ENCODE measurements at regions not wholly inside any gene's neighbourhood (a gene's known extent, or its start where the extent isn't known, plus 50 kb on each side); places are given as distances from the start of the nearest gene placed in this dataset.

GRCh38 chr7:121810831-121811672 is 61.9 kb upstream of the PTPRZ1 start:
- POLR2A ChIA-PET, result no interaction called here
- CTCF ChIA-PET, result no interaction called here

GRCh38 chr7:121807078-121807477 is 65.9 kb upstream of the PTPRZ1 start:
- CTCF ChIA-PET, result no interaction called here
- POLR2A ChIA-PET, result no interaction called here

DNA sequence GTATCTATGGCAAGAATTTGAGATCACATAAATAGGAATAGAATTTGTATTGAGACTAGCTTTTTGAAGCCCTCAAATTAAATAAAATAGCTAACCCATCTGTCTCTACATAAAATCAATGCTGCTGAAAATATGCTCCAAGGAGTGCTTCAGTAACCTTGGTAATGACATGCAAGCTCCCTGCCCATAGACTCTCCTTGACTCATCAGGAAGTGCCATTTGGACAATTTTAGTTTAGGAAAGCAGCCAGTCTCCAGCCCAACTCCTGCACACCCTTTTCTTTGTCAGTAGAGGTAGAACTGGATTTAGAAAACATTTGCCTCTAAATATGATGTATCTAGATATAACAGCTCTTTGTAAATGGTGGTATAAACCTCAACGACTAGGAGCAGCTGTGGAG is 69.9 kb upstream of the PTPRZ1 start:
- ChIA-PET CTCF (no interaction called here), POLR2A (no interaction called here)

- CTCF ChIA-PET, result no interaction called here
- POLR2A ChIA-PET, result no interaction called here
Measured at GRCh38 chr7:121800916-121801675, 71.9 kb upstream of the PTPRZ1 start.

- ChIA-PET POLR2A (no interaction called here), CTCF (no interaction called here)
Measured at GRCh38 chr7:121798896-121799295, 74.1 kb upstream of the PTPRZ1 start.

- POLR2A ChIA-PET, result no interaction called here
- CTCF ChIA-PET, result no interaction called here
Measured at GRCh38 chr7:121798453-121798840, 74.5 kb upstream of the PTPRZ1 start.

DNA sequence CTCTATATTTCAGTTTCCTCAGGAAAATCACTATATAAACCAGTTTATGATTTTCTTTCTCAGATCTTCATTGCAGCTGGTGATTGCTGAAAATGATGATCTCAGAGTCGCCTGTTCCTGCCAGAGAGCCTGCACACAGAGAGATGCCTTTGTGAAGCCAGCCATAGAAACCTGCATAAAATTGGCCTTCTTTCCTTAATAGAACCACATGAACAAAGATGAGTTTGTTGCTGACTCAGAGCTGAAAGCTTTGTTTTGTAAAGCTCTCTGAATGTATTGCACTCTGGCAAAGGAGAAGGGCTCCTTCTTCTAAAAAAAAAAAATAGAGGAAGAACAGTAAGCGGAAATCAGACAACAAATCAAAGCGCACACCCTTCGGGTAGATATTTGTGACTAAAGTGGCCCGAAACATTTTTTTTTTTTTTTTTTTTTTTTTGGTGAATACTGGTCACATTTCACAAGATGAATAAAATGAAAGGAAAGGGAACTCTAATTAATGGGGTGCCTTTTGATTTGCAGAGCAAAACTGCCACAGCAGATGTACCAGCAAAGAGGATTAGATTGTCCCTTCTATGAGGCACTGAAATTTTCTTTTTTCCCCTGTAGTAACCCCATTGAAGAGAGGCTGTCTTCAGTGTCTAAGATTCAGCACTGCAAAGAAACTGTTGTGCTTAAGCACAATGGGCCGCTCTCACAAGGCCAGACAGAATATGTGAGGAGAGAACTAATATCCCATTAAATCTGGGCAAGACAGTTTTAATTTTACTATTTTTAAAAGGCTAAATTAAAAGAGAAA is 75.1 kb upstream of the PTPRZ1 start:
- ChIA-PET POLR2A (no interaction called here), CTCF (no interaction called here)

DNA sequence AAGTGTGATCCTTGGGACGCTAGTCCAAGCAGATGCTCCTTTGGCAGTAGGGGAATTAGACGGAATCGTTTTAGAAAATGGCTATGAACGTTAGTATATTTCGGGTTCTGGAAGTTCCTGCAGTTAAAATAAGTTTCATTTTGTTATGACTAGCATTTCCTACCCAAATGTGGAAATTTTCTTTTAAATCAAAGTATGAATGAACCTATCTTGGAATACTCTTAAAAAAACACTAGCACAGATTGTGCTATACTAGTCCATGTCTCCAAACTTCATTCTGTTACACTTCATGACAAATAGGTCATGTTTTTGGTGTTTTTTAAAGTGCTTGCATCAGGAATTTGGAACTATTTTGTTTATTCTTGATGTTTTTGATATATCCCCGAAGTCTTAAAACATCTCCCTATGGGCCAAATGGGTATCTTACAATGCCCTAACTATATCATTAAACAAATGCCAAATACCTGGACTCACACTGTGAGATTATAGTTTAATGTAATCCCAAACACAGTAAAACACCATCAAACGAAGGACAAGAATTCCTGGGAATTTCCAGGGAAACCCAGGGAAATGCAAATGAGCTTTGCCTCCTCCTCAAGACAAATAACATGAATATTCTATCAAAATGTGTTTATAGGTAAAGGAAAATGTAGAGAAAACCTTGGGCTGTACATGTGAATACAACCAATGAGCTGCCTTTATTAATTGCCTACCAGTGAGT is 75.9 kb upstream of the PTPRZ1 start:
- ChIA-PET CTCF (no interaction called here), POLR2A (no interaction called here)

- POLR2A ChIA-PET, result no interaction called here
- CTCF ChIA-PET, result no interaction called here
Measured at GRCh38 chr7:121796381-121796780, 76.6 kb upstream of the PTPRZ1 start.

DNA sequence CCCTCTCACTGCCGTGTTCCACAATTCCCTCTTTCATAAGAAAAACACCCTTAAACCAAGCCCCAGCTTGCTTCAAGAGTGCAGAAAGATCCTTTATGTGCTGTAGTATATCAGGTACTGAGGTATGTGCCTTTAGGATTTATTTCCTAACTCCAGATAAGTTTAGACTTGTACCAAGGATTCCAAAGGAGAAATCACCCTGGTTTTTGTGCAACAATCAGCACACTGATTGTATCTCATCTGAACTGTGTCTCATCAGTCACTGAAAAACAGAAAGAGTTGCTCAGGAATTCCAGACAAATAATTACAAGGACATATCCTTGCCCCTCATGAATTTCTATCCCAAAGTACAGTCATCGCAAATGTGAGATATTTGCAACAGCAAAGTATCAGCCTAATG is 77.2 kb upstream of the PTPRZ1 start:
- POLR2A ChIA-PET, result no interaction called here
- CTCF ChIA-PET, result no interaction called here

DNA sequence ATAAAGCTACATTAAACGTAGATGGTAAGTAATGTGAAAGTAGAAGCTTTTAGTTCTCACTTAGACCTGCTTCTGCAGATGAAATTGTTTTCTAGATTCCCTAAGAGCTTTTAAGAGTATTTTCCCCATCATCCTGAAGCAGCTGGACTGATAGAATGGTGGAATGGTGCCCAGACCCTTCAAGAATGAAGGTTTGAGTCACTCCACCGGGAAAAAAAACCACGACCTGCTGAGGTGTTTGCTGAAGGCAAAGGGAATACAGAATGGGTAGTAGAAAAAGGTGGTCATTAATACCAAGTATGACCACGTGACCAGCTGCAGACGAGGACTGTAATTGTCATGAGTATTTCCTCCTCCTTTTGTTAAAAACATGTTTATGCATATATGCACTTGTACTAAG is 79.2 kb upstream of the PTPRZ1 start:
- ChIA-PET POLR2A (no interaction called here), CTCF (no interaction called here)

DNA sequence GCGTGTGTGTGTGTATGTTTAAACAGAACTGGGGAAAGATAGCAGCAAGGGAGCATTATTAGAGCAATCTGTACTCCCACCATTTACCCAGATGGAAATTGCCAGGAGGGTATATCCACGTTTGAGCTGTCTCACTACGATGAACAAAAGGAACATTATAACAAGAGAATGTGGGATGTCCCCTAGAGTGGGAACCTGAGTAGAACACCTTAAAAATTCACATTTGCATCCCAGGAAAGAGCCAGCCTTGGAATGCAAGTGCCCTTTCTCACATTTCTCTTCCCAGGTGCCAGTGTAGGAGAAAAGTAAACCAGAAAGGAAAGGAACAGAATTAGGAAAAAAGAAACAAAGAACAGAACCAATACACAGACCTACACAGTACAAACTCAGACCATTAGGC is 95.3 kb upstream of the PTPRZ1 start:
- CTCF ChIA-PET, result no interaction called here

DNA sequence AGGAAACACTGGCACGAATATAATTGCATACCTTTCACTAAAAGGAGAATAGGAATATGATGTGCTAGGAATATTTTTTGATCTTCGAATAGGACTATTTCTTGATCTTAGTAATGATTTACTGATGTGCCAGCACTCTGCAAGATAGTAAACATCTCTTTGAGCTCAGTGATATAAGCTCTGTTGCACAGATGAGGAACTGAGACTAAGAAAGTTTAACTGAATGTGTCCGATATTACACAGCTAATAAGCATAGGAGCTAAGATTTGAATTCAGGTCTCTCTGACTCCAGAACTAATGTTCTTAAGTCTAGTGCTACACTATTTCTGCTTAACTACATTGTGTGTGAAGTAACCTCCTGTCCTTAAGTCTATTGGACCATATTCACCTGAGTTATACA is 98.4 kb upstream of the PTPRZ1 start:
- ChIA-PET CTCF (no interaction called here), POLR2A (no interaction called here)

More for the DNA sequence above, 95.3 kb upstream of the PTPRZ1 start:
- POLR2A ChIA-PET, result no interaction called here

DNA sequence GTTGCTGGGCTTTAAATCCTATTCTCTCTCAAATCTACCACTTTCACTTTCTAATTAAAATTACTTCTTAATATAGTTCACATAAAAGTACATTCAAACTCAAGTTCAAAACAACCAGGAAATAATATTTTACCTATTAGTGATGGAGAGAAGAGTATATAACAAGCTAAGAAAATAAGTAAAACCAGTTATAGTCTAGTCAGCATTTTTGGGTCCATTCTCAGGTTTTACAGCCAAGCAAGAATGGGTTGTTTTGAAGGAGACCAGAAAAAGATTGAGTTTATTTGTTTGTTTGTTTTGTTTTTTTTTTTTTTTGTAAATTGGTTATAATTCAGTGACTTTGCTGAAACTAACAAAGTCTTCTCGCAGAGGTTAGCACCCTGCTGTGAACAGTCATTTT is 106.3 kb upstream of the PTPRZ1 start:
- ChIA-PET POLR2A (no interaction called here), CTCF (no interaction called here)

DNA sequence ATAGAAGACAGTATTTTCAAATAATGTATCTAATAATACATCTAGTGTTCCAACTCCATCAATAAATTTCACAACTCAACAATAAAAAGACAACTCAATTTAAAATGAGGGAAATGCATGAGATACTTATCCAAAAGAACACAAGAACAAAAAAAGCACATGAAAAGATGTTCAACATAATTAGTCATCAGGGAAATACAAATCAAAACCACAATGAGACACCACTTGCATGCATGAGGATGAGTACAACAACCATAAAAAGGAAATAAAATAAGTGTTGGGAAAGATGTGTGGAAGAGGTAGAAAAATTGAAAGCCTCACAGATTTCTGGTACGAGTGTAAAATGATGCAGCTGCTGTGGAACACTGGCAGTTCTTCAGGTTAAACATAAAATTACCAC is 111.6 kb upstream of the PTPRZ1 start:
- ChIA-PET POLR2A (no interaction called here), CTCF (no interaction called here)

GRCh38 chr7:121755818-121756552 is 117.0 kb upstream of the PTPRZ1 start:
- POLR2A ChIA-PET, result no interaction called here
- CTCF ChIA-PET, result no interaction called here

DNA sequence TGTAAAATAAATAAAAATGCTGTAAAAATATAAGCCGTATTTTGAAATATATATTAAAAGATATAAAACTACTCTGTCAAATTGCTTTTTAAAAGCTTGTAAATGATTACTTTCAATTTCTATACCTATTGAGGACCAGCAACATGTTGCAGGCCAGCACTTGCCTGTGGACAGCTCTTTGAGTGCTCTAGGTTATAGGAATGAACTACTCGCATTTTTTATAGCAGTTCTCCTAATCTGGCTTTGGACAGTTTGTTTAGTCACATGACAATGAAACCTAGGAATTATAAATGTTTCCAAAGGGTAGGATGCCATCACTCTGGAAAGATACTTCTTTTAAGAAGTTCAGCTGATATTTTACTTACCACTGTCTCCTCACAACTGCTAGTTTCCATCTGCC is 117.7 kb upstream of the PTPRZ1 start:
- CTCF ChIA-PET, result no interaction called here
- POLR2A ChIA-PET, result no interaction called here

GRCh38 chr7:121753944-121754343 is 119.0 kb upstream of the PTPRZ1 start:
- POLR2A ChIA-PET, result no interaction called here
- CTCF ChIA-PET, result no interaction called here

DNA sequence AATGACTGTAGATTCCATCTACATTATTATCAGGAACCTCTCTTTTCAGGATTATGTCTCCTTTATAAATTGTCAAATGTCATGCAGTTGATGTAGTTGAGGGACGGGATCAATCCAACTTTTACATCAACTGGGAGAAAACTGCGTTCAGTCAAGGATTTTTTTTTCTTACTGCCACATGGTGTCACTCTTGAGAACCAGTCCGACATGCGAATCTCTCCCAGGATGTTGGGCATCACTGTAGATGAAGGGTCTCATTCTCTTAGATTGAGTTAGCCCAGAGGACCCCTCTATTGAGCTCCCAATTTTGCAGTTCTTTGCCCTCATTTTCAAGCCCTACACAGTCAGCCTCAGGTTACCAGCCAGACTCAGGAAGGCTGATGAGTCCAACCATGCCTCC is 120.3 kb upstream of the PTPRZ1 start:
- POLR2A ChIA-PET, result no interaction called here
- CTCF ChIA-PET, result no interaction called here

- ChIA-PET CTCF (no interaction called here), POLR2A (no interaction called here)
Measured at GRCh38 chr7:121748546-121748945, 124.4 kb upstream of the PTPRZ1 start.

All from activated CD8-positive, alpha-beta memory T cell treated with anti-CD3 and anti-CD28 coated beads for 36 hours (primary cell).